ENCODE measurements at regions not wholly inside any gene's neighbourhood (a gene's known extent, or its start where the extent isn't known, plus 50 kb on each side); places are given as distances from the start of the nearest gene placed in this dataset.

- no peak for DNase-seq (ENCODE audit: low read depth)
- no peak for TF ChIP-seq CTCF (IDR thresholded peaks at IDR 0.05; ENCODE audit: insufficient read depth, low read length)
- H3K4me3 ChIP-seq (ENCODE audit: low read depth, low read length), result no peak overlapping the region
Measured at GRCh38 chr3:74442068-74442467, 172.4 kb downstream of the CNTN3 start.

- DNase-seq (ENCODE audit: low read depth), result no peak
- no peak overlapping the region for H3K4me3 ChIP-seq (ENCODE audit: low read depth, low read length)
- no peak for TF ChIP-seq CTCF (IDR thresholded peaks at IDR 0.05; ENCODE audit: insufficient read depth, low read length)
Measured at GRCh38 chr3:74436184-74436583, 178.3 kb downstream of the CNTN3 start.

- H3K4me3 ChIP-seq (ENCODE audit: low read depth, low read length), result no peak overlapping the region
- DNase-seq (ENCODE audit: low read depth), result peak; percentile 48
- TF ChIP-seq CTCF (IDR thresholded peaks at IDR 0.05; ENCODE audit: insufficient read depth, low read length), result no peak
Measured at GRCh38 chr3:74435631-74436030, 178.8 kb downstream of the CNTN3 start.

DNA sequence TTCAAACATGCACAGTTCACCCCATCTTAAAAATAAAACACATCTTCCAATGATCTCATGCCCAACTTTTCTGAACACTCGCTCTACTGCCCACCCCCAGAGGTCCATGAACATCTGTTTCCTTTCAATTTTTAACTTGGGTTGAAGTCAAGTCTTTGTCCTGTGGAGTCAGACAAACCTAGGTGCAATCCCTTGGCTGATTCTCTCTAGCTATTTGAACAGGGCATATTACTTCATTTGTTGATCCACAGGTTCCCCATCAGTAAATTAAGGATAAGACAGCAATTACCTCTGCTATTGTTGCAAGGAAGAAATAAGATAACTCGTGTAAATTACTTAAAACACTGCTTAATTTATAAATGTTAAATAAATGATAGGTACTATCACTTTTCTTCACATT lies 180.1 kb downstream of the CNTN3 start:
- H3K4me3 ChIP-seq (ENCODE audit: low read depth, low read length), result no peak overlapping the region
- DNase-seq (ENCODE audit: low read depth), result no peak
- TF ChIP-seq CTCF (IDR thresholded peaks at IDR 0.05; ENCODE audit: insufficient read depth, low read length), result no peak

DNA sequence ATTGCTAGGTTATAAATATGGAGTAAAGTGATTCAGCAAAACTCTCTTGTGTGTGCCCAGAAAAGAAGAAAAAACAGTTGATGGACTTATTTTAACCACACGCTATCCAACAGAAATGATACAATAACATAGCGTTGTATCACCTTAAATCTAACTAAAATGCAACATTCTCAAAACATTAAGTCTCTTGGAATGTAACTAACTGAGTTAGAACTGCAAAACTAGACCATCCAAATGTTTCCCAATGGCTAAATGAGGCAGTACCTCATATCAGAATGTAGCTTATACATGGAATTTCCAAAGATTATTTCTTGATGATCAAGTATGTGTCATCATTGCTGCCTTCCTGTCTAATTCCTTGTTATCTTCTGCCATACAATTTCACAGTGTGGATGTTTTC lies 187.9 kb downstream of the CNTN3 start:
- no peak for TF ChIP-seq CTCF (IDR thresholded peaks at IDR 0.05; ENCODE audit: insufficient read depth, low read length)
- DNase-seq (ENCODE audit: low read depth), result peak; percentile 81
- no peak overlapping the region for H3K4me3 ChIP-seq (ENCODE audit: low read depth, low read length)

DNA sequence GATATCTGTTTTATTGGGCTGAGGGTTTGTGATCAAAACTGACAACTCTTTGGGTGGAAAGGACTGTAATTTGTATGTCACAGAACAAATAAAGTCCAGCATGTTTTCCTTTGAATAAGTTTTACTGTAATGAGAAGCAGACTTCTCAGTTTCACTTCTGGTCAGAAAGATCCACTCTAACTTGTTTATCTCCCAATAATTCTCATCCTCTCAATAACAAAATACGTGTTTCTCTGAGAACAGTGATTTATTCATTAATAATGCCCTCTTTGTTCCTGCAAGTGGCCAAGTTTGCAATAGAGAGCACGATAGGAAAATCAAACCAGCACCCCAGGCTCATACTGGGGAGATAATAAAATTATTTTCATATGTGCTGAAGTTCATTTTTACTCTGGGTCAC lies 190.6 kb downstream of the CNTN3 start:
- no peak overlapping the region for H3K4me3 ChIP-seq (ENCODE audit: low read depth, low read length)
- no peak for DNase-seq (ENCODE audit: low read depth)
- no peak for TF ChIP-seq CTCF (IDR thresholded peaks at IDR 0.05; ENCODE audit: insufficient read depth, low read length)

- no peak for DNase-seq (ENCODE audit: low read depth)
- no peak for TF ChIP-seq CTCF (IDR thresholded peaks at IDR 0.05; ENCODE audit: insufficient read depth, low read length)
Measured at GRCh38 chr3:74420538-74421124, 193.8 kb downstream of the CNTN3 start.

More at GRCh38 chr3:74420538-74421124, 193.8 kb downstream of the CNTN3 start:
- no peak overlapping the region for H3K4me3 ChIP-seq (ENCODE audit: low read depth, low read length)
